ENCODE measurements at regions not wholly inside any gene's neighbourhood (a gene's known extent, or its start where the extent isn't known, plus 50 kb on each side); places are given as distances from the start of the nearest gene placed in this dataset.

DNA sequence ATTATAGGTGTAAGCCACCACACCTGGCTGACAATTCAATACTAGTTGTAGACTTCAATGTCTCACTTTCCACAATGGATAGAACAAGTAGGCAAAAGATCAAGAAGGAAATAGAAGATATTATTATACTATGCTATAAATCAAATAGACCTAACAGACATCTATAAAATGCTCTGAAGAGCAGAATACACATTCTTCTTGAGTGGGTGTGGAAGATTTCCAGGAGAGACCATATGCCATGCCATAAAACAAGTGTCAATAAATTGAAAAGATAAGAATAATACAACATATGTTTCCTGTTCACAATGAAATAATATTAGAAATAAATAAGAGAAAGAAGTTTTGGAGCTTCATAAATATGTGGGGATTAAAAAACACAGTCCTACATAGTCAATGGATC, 179.3 kb upstream of the AMOT start:
- CTCF ChIA-PET = no interaction called here
- H3K36me3 ChIP-seq (ENCODE audit: low read depth, low read length) = no peaks in the 10 kb centered on the region
- H3F3A ChIP-seq (ENCODE audit: low read length, unreplicated experiment) = no peaks in the 10 kb centered on the region

GRCh38 chrX:113009837-113010236, 169.2 kb upstream of the AMOT start:
- no peak for ATAC-seq

More for the DNA sequence above, 179.3 kb upstream of the AMOT start:
- Histone ChIP-seq H3K9me2 (replicated peaks; ENCODE audit: low read length) (no peaks in the 10 kb centered on the region), H3K4me1 (ENCODE audit: insufficient read depth, low read length) (no peaks in the 10 kb centered on the region), H3K4me2 (ENCODE audit: low read length) (no peak overlapping the region), H2AFZ (ENCODE audit: low read length) (no peak overlapping the region), H3K27ac (ENCODE audit: low read length) (no peak overlapping the region), H3K4me3 (ENCODE audit: low read length) (no peak overlapping the region), H3K9ac (ENCODE audit: low read length) (no peak overlapping the region), H3K79me2 (ENCODE audit: low read length) (no peaks in the 10 kb centered on the region), H3K27me3 (ENCODE audit: low read length) (no peaks in the 10 kb centered on the region), H3K9me3 (ENCODE audit: low read length) (no peaks in the 10 kb centered on the region), H4K20me1 (ENCODE audit: low read length) (no peaks in the 10 kb centered on the region)
- DNase-seq (no peak), ATAC-seq (no peak)
- no peak for TF ChIP-seq EZH2 (IDR thresholded peaks at IDR 0.05; ENCODE audit: low read length, unreplicated experiment)
- no peak for TF ChIP-seq EZH2phosphoT487 (IDR thresholded peaks at IDR 0.05; ENCODE audit: borderline replicate concordance, low read length)
- TF ChIP-seq CTCF (conservative IDR thresholded peaks at IDR 0.05; ENCODE audit: low read depth, low read length) = no peak
- no TSS peak for BruUV-seq (replicated peaks)
- intact Hi-C loops (cut with micrococcal nuclease) = no loop called here
- POLR2A ChIA-PET (ENCODE audit: unreplicated experiment) = no interaction called here

GRCh38 chrX:113009029-113009428, 168.4 kb upstream of the AMOT start:
- Histone ChIP-seq H3K27ac (ENCODE audit: low read length) (no peak overlapping the region), H3K4me1 (ENCODE audit: insufficient read depth, low read length) (no peaks in the 10 kb centered on the region), H3K9me3 (ENCODE audit: low read length) (no peaks in the 10 kb centered on the region), H3K36me3 (ENCODE audit: low read depth, low read length) (no peaks in the 10 kb centered on the region), H2AFZ (ENCODE audit: low read length) (no peak overlapping the region), H3K9ac (ENCODE audit: low read length) (no peak overlapping the region), H3K9me2 (replicated peaks; ENCODE audit: low read length) (no peaks in the 10 kb centered on the region), H3F3A (ENCODE audit: low read length, unreplicated experiment) (no peaks in the 10 kb centered on the region), H3K79me2 (ENCODE audit: low read length) (no peaks in the 10 kb centered on the region), H3K27me3 (ENCODE audit: low read length) (no peaks in the 10 kb centered on the region), H3K4me3 (ENCODE audit: low read length) (no peak overlapping the region), H4K20me1 (ENCODE audit: low read length) (no peaks in the 10 kb centered on the region), H3K4me2 (ENCODE audit: low read length) (no peak overlapping the region)
- ATAC-seq = no peak
- CTCF ChIA-PET = no interaction called here
- TF ChIP-seq EZH2 (IDR thresholded peaks at IDR 0.05; ENCODE audit: low read length, unreplicated experiment) = no peak
- TF ChIP-seq CTCF (conservative IDR thresholded peaks at IDR 0.05; ENCODE audit: low read depth, low read length) = no peak
- TF ChIP-seq EZH2phosphoT487 (IDR thresholded peaks at IDR 0.05; ENCODE audit: borderline replicate concordance, low read length) = no peak
- no peak for DNase-seq
- BruUV-seq (replicated peaks) = no TSS peak
- POLR2A ChIA-PET (ENCODE audit: unreplicated experiment) = no interaction called here
- intact Hi-C loops (cut with micrococcal nuclease) = no loop called here

More at GRCh38 chrX:113009837-113010236, 169.2 kb upstream of the AMOT start:
- intact Hi-C loops (cut with micrococcal nuclease) = no loop called here
- no peaks in the 10 kb centered on the region for H3K9me3 ChIP-seq (ENCODE audit: low read length)
- no peaks in the 10 kb centered on the region for H4K20me1 ChIP-seq (ENCODE audit: low read length)
- POLR2A ChIA-PET (ENCODE audit: unreplicated experiment) = no interaction called here
- no peaks in the 10 kb centered on the region for H3K36me3 ChIP-seq (ENCODE audit: low read depth, low read length)
- BruUV-seq (replicated peaks) = no TSS peak
- DNase-seq = no peak
- no peak overlapping the region for H3K9ac ChIP-seq (ENCODE audit: low read length)
- CTCF ChIA-PET = no interaction called here
- no peak overlapping the region for H3K4me3 ChIP-seq (ENCODE audit: low read length)
- H3K27ac ChIP-seq (ENCODE audit: low read length) = no peak overlapping the region
- H3K4me2 ChIP-seq (ENCODE audit: low read length) = no peak overlapping the region
- no peaks in the 10 kb centered on the region for H3K4me1 ChIP-seq (ENCODE audit: insufficient read depth, low read length)
- H3K9me2 ChIP-seq (replicated peaks; ENCODE audit: low read length) = no peaks in the 10 kb centered on the region
- no peaks in the 10 kb centered on the region for H3F3A ChIP-seq (ENCODE audit: low read length, unreplicated experiment)
- H3K79me2 ChIP-seq (ENCODE audit: low read length) = no peaks in the 10 kb centered on the region
- no peak overlapping the region for H2AFZ ChIP-seq (ENCODE audit: low read length)
- no peaks in the 10 kb centered on the region for H3K27me3 ChIP-seq (ENCODE audit: low read length)
- no peak for TF ChIP-seq EZH2phosphoT487 (IDR thresholded peaks at IDR 0.05; ENCODE audit: borderline replicate concordance, low read length)
- no peak for TF ChIP-seq CTCF (conservative IDR thresholded peaks at IDR 0.05; ENCODE audit: low read depth, low read length)
- no peak for TF ChIP-seq EZH2 (IDR thresholded peaks at IDR 0.05; ENCODE audit: low read length, unreplicated experiment)
